Aorta (tissue), 5 donors: ENCODE measurements at regions not wholly inside any gene's neighbourhood (a gene's known extent, or its start where the extent isn't known, plus 50 kb on each side); places are given as distances from the start of the nearest gene placed in this dataset.

Source experiments
- ATAC-seq: fragments of 200-7000 bp; cut with Tn5 transposase; one replicate; pipeline ENCODE4 v1.9.1; 2022; ENCODE audit warnings: moderate library complexity; ENCODE audit not compliant: low FRiP score
- DNase-seq, 2 donors: peaks; one replicate each; pipeline ENCODE4 v3.0.0-alpha.2; 2020
- H3K27ac ChIP-seq, 2 donors: one replicate each; pipeline ENCODE4 v1.5.1; 2013; ENCODE audit warnings: low read length in 2 of 2, mild to moderate bottlenecking in 2 of 2, moderate library complexity in 2 of 2, control low read depth in 1 of 2, inconsistent platforms in 1 of 2, low read depth in 1 of 2
- H3K27me3 ChIP-seq, 2 donors: one replicate each; pipeline ENCODE4 v1.6.1; 2013; ENCODE audit warnings: control low read depth in 1 of 2, low read length in 1 of 2, mild to moderate bottlenecking in 1 of 2, moderate library complexity in 1 of 2; ENCODE audit not compliant: insufficient read depth in 2 of 2, control insufficient read depth in 1 of 2
- H3K36me3 ChIP-seq, 2 donors: one replicate each; pipeline ENCODE4 v1.6.1; 2013; ENCODE audit warnings: control low read depth in 1 of 2, low read length in 1 of 2, mild to moderate bottlenecking in 1 of 2; ENCODE audit not compliant: insufficient read depth in 2 of 2, control insufficient read depth in 1 of 2
- H3K4me1 ChIP-seq, 2 donors: one replicate each; pipeline ENCODE4 v1.6.1; 2013; ENCODE audit warnings: low read length in 2 of 2, control low read depth in 1 of 2, mild to moderate bottlenecking in 1 of 2, moderate library complexity in 1 of 2; ENCODE audit not compliant: insufficient read depth in 2 of 2, control insufficient read depth in 1 of 2
- H3K4me3 ChIP-seq, 2 donors: one replicate each; pipeline ENCODE4 v1.5.1; 2013; ENCODE audit warnings: low read length in 2 of 2, control low read depth in 1 of 2, mild to moderate bottlenecking in 1 of 2
- H3K9me3 ChIP-seq: one replicate; pipeline ENCODE4 v1.6.1; 2013; ENCODE audit warnings: mild to moderate bottlenecking, low read length; ENCODE audit not compliant: control insufficient read depth
- WGBS, 2 donors: extraction: QIAGEN DNeasy Blood & Tissue Kit; methylation state at CpG; one replicate each; pipeline ENCODE4 v1.1.7; 2013; 5-methylcytosine and 5-hydroxymethylcytosine counted together
- intact Hi-C, 2 donors: fragments of 100-400 bp; cut with DNase I; formaldehyde crosslinking; loops; one replicate each; pipeline versions ENCODE4 v1.14.2 to v1.15.0; 2022
- donor health status: healthy with polysubstance abuse.
- donor health status: Bipolar disorder and iron deficiency.
- donor health status: DM: no; HTN: no; CAD: no.
- donor health status: DM: no; HTN: no; CAD: no.
- donor health status: DM: yes; HTN: yes; CAD: no.

DNA sequence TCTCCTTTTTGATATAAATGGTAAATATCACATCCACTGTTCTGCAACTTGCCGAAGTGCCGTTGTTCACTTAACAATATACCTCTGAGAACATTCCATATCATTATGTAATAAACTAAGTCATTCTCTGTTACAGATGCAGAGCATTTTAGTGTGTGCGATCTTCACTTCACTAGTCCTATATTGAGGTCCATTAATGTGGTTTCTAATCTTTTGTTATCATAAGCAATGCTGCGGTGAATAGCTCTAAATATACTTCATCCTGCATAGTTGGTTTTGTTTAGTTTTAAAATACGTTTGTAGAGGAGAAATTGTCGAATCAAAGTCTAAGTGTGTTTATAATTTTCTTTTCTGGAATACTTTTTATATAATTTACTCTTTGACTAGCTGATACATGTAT, 280.3 kb upstream of the TRIB2 start:
- Histone ChIP-seq H3K9me3 (no peaks in the 10 kb centered on the region), H3K27me3 (no peaks in the 10 kb centered on the region), H3K4me1 (peaks cover 3% of the 10 kb centered on the region in 2 donors), H3K27ac (no peak overlapping the region), H3K4me3 (no peak overlapping the region), H3K36me3 (peaks cover 0 to 1% of the 10 kb centered on the region in 2 donors)
- DNase-seq (no peak), ATAC-seq (no peak)
- WGBS, 2 donors: 35 to 40% methylated on average over 6 of the region's 6 CpGs
- intact Hi-C loops: loop anchor here in 1 of 2 donors (10.0 kb wide), 1 partner anchor 122 kb away; no protein-coding TSS in a partner anchor

DNA sequence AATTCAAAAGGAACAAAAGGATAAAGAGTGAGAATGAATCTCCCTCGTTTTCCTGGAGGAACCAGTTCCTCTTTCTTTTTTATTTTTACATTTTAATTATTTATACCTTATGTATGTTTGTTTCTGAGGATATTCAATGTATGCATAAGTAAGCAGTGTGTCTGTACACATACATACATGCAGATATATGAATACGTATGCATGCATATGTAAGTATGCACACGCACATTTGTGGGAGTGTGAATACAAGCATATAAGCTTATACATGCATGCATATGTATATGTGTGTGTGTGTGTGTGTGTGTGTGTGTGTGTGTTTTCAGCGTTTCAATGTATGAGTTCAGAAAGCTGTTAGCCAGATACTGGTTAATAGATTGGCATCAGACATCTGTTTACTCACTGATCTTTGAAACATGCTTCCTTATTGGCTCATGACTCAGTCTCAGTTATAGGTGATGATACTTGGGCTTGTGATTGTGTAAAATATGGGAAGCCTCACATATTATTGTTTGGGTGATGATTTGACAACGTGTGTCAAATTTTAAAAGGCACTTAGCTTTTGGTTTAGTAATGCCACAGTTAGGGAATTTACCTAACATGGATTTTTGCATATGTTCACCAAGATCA, 279.7 kb upstream of the TRIB2 start:
- H3K27me3 ChIP-seq: no peaks in the 10 kb centered on the region
- no peak for DNase-seq
- H3K36me3 ChIP-seq: peaks cover 0 to 1% of the 10 kb centered on the region in 2 donors
- no peak overlapping the region for H3K4me3 ChIP-seq
- ATAC-seq: no peak
- 78 to 80% methylated on average over 5 of the region's 5 CpGs for WGBS, 2 donors
- H3K9me3 ChIP-seq: no peaks in the 10 kb centered on the region
- no peak overlapping the region for H3K27ac ChIP-seq
- intact Hi-C loops: loop anchor here in 1 of 2 donors (10.0 kb wide), 1 partner anchor 122 kb away; no protein-coding TSS in a partner anchor
- peaks cover 3% of the 10 kb centered on the region in 2 donors for H3K4me1 ChIP-seq

DNA sequence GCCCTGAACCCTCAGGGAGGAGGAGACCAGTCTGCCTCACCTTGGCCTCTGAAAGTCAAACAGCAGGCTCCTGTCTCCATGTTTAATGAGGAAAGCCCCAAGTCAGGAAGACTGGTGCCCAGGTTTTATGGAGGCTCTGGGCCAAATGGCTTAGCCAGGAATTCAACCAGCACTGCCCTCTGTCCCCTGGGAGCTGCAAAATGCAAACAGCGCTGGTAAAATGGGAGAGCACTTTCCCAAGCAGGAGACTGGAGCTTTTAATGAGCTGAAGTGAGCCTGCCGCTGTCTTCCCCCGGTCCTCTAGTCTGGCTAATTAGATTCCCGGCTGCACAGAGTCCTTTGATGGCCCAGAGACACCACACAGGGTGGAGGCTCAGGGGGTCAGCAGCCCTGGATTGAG, 276.0 kb upstream of the TRIB2 start:
- no peaks in the 10 kb centered on the region for H3K36me3 ChIP-seq
- H3K27ac ChIP-seq: no peak overlapping the region

DNA sequence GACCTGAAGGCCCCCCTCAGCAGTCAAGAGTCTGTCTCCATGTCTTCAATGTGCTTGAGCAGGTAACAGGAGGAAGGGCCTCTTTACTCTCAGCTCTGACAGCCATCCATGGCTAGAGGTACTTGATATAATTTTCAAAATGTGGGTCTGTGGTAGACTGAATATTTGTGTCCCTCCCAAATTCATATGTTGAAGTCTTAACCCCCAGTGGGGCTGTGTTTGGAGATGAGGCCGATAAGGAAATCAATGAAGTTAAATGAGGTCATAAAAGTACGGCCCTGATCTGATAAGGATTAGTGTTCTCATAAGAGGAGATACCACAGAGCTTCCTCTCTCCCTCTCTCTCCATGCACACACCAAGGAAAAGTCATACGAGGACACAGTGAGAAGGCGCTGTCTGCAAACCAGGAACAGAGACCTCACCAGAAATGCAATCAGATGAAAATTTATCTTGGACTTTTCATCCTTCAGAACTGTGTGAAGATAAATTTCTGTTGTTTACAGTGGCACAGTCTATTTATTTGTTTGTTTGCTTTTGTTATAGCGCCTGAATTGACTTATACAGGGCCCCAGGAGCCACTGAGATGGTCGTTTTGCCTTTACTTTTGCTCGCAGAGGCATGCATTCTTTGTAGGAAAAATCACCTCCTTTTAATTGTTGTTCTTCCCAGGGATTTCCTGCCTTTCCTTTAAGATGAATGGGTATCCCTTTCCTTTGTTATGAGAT, 274.8 kb upstream of the TRIB2 start:
- no peaks in the 10 kb centered on the region for H3K27me3 ChIP-seq
- H3K27ac ChIP-seq: no peak overlapping the region
- intact Hi-C loops: no loop called here
- H3K4me1 ChIP-seq: peaks cover 3 to 4% of the 10 kb centered on the region in 2 donors
- H3K9me3 ChIP-seq: no peaks in the 10 kb centered on the region
- DNase-seq (no peak), ATAC-seq (no peak)
- no peak overlapping the region for H3K4me3 ChIP-seq
- 78 to 79% methylated on average over 7 of the region's 7 CpGs for WGBS, 2 donors
- no peaks in the 10 kb centered on the region for H3K36me3 ChIP-seq

More for the DNA sequence above, 276.0 kb upstream of the TRIB2 start:
- DNase-seq (peak in 1 of 2 donors; percentile 50), ATAC-seq (no peak)
- Histone ChIP-seq H3K27me3 (no peaks in the 10 kb centered on the region), H3K4me1 (peaks cover 3 to 4% of the 10 kb centered on the region in 2 donors), H3K4me3 (no peak overlapping the region), H3K9me3 (no peaks in the 10 kb centered on the region)
- 23 to 38% methylated on average over 4 of the region's 4 CpGs for WGBS, 2 donors
- intact Hi-C loops: no loop called here

DNA sequence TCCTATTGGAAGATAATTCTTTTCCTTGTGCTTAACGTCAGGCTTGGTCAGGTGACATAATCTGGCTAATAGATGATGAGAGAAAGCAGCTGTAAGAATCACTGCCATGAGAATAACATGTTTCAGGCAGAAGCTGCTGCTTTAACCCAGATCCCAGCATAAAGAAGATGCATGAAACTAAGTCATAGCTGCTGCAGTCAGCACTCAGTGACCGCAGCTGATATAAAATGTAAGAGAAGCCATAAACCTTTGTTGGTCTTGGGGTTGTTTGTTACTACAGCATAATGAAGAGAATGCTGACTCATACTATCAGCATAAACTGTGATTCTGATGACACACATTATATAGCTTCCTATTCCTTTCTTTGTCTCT, 274.3 kb upstream of the TRIB2 start:
- 50 to 52% methylated on average over 2 of the region's 2 CpGs for WGBS, 2 donors
- DNase-seq: no peak

DNA sequence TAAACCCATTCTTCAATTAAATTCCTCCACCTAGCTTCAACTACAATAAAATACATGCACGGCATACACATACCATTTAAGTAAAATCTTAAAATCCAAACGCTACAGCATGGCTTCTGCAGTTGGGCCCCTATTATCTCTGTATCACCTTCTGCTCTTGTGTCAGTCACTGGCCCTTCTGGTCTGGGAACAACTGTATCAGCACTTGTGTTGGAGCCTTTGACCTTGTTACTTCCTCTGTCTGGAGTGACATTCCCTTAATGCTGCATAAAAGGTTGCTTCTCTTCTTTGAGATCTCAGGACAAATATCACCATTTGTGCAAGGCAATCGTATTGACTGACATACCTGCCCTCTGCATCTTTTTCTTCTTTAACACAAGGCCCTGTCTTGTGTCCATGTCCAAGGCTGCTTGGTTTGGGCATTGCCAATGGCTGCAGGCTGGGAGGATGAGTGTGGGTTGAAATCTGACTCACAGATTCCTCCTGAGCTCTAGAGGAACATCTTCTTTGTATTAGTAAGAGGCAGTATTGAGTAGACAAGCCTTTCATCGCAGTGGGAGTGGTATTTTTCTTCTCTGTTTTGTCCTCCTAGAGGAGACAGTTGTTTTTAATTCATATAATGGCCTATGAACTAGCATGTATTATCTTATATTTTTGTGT, 267.8 kb upstream of the TRIB2 start:
- Histone ChIP-seq H3K27me3 (no peaks in the 10 kb centered on the region), H3K4me1 (no peaks in the 10 kb centered on the region), H3K36me3 (no peaks in the 10 kb centered on the region), H3K9me3 (no peaks in the 10 kb centered on the region), H3K4me3 (no peak overlapping the region), H3K27ac (no peak overlapping the region)
- no peak for ATAC-seq
- no peak for DNase-seq
- WGBS, 2 donors: 97 to 98% methylated on average over 4 of the region's 4 CpGs
- intact Hi-C loops: no loop called here

More for the DNA sequence above, 274.3 kb upstream of the TRIB2 start:
- peaks cover 3 to 4% of the 10 kb centered on the region in 2 donors for H3K4me1 ChIP-seq
- ATAC-seq: no peak
- no peak overlapping the region for H3K27ac ChIP-seq
- H3K4me3 ChIP-seq: no peak overlapping the region
- no peaks in the 10 kb centered on the region for H3K27me3 ChIP-seq
- H3K36me3 ChIP-seq: no peaks in the 10 kb centered on the region
- intact Hi-C loops: no loop called here
- H3K9me3 ChIP-seq: no peaks in the 10 kb centered on the region

DNA sequence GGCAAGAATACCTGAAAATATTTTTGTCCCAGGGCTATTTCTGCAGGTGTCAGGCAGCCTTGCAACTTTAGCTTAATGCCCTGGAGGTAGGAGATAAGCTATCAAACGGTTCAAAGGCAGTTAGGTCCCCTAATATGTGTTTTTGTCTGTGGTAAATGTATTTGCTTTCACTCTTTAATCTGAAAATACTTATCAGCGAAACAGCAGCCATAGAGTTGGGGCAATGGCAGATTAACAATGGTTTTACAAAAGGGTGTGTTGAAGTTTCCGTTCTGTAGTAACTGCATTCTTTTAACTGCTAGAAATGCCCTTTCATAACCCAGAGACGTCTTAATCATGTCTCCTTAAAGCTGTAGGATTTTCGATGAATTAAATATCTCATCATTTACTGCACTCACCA, 265.0 kb upstream of the TRIB2 start:
- peaks cover 0 to 4% of the 10 kb centered on the region in 2 donors for H3K4me1 ChIP-seq
- WGBS, 2 donors: 19 to 21% methylated on average over 5 of the region's 5 CpGs
- H3K27me3 ChIP-seq: no peaks in the 10 kb centered on the region
- H3K4me3 ChIP-seq: no peak overlapping the region
- intact Hi-C loops: no loop called here
- no peak for ATAC-seq
- no peaks in the 10 kb centered on the region for H3K9me3 ChIP-seq
- H3K27ac ChIP-seq: no peak overlapping the region
- H3K36me3 ChIP-seq: no peaks in the 10 kb centered on the region
- no peak for DNase-seq

DNA sequence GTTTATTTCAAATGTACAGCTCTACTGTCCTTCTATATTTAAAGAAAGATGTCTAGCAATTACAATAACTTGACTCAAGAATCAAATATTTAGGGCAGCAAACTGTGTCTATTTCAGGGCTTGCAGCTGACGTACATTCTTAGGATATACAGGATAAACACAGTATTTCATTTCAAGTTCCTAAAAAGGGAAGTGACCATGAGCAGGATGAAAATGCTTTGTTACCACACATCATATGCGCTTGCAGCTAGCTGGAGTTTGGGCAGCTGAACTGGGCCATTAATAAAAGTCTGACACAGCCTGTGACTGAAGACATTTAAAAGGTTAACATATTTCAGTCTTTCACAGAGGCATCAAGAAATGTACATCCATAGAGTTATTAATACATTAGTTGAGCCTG, 264.6 kb upstream of the TRIB2 start:
- DNase-seq (no peak), ATAC-seq (no peak)
- Histone ChIP-seq H3K36me3 (no peaks in the 10 kb centered on the region), H3K9me3 (no peaks in the 10 kb centered on the region), H3K27me3 (no peaks in the 10 kb centered on the region), H3K4me3 (no peak overlapping the region), H3K27ac (no peak overlapping the region), H3K4me1 (peaks cover 2 to 8% of the 10 kb centered on the region in 2 donors)
- WGBS, 2 donors: 20 to 26% methylated on average over 2 of the region's 2 CpGs
- intact Hi-C loops: no loop called here
